ENCODE measurements at regions not wholly inside any gene's neighbourhood (a gene's known extent, or its start where the extent isn't known, plus 50 kb on each side); places are given as distances from the start of the nearest gene placed in this dataset.

DNA sequence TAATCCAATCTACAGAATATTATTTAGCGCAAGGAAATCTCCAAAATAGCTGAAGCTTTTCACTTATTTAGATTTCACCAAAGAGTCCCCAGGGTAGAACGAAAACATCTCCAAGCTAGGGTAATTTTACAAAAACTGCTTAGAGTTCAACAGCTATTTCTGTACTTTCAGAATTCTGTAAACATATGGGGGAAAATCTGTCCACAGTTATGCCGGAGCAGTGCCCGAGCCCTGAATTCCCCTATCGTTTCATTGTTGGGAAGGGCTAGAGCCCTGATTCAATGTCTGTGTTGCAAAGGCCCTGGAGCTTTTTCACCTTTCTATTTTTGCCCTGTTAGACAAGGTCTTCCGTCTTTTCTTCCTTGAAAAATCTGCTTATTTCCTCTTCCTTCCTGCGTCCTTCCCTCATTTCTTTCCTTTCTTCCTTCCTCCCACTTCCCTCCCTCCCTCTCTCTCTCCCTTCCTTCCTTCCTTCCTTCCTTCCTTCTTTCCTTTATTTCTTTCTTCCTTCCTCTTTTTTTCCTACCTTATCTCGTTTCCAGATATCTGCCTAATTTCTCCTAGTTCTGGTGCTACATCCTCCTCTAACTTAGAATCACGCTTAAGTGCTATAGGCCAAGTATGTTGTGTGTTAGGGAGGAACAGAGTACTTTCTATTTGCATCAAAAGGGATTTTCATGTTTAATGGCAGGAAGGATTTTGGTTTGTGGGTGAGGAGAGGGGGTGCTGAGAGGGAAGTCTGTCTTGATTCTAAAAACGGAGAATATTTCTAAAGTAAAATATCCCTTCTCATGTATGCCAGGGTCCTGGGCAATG is 122.5 kb upstream of the BMP2 start (continued):
- TF ChIP-seq TAF1 (IDR thresholded peaks at IDR 0.05; ENCODE audit: low read depth) (no peak), EZH2 (IDR thresholded peaks at IDR 0.05; ENCODE audit: borderline replicate concordance, insufficient read depth, low read length, poor library complexity, severe bottlenecking) (no peak)

- no peaks in the 10 kb centered on the region for H3K36me3 ChIP-seq (ENCODE audit: insufficient read depth, low read length)
- no peaks in the 10 kb centered on the region for H3K79me2 ChIP-seq (replicated peaks; ENCODE audit: insufficient read depth, low read length)
- TF ChIP-seq POLR2AphosphoS5 (IDR thresholded peaks at IDR 0.05) = no peak
- H3K27ac ChIP-seq (ENCODE audit: low read length) = no peak overlapping the region
- H2AFZ ChIP-seq (ENCODE audit: low read depth, low read length) = no peak overlapping the region
- no peaks in the 10 kb centered on the region for H3K9me2 ChIP-seq (ENCODE audit: insufficient read depth, low read length)
- no peak overlapping the region for H3K4me2 ChIP-seq (ENCODE audit: low read length)
- H4K20me1 ChIP-seq (ENCODE audit: insufficient read depth) = no peaks in the 10 kb centered on the region
- H3K9me3 ChIP-seq (ENCODE audit: low read length) = no peaks in the 10 kb centered on the region
- no peaks in the 10 kb centered on the region for H3K27me3 ChIP-seq (ENCODE audit: insufficient read depth, low read depth, low read length)
- no peak overlapping the region for H3K4me3 ChIP-seq (ENCODE audit: low read length)
- no peaks in the 10 kb centered on the region for H3F3A ChIP-seq (ENCODE audit: insufficient read depth, low read length, poor library complexity, severe bottlenecking)
- no peak overlapping the region for H3K9ac ChIP-seq (ENCODE audit: low read length)
Measured at GRCh38 chr20:6641012-6641411, 126.5 kb upstream of the BMP2 start.

- no peak overlapping the region for H3K27ac ChIP-seq (ENCODE audit: low read length)
- no peak overlapping the region for H3K4me2 ChIP-seq (ENCODE audit: low read length)
- H2AFZ ChIP-seq (ENCODE audit: low read depth, low read length) = no peak overlapping the region
Measured at GRCh38 chr20:6637160-6637579, 130.3 kb upstream of the BMP2 start.

More at GRCh38 chr20:6637160-6637579, 130.3 kb upstream of the BMP2 start:
- no peak overlapping the region for H3K9ac ChIP-seq (ENCODE audit: low read length)
- H3K79me2 ChIP-seq (replicated peaks; ENCODE audit: insufficient read depth, low read length) = no peaks in the 10 kb centered on the region
- no peaks in the 10 kb centered on the region for H3K27me3 ChIP-seq (ENCODE audit: insufficient read depth, low read depth, low read length)
- no peak for TF ChIP-seq SMC3 (conservative IDR thresholded peaks at IDR 0.05; ENCODE audit: poor library complexity)
- TF ChIP-seq EZH2 (IDR thresholded peaks at IDR 0.05; ENCODE audit: borderline replicate concordance, insufficient read depth, low read length, poor library complexity, severe bottlenecking) = no peak
- no peak for TF ChIP-seq POLR2AphosphoS5 (IDR thresholded peaks at IDR 0.05)
- no peak for TF ChIP-seq EP300 (conservative IDR thresholded peaks at IDR 0.05; ENCODE audit: poor library complexity, severe bottlenecking)
- TF ChIP-seq REST (IDR thresholded peaks at IDR 0.05; ENCODE audit: borderline replicate concordance) = no peak
- no peak for TF ChIP-seq TAF1 (IDR thresholded peaks at IDR 0.05; ENCODE audit: low read depth)
- no peak for TF ChIP-seq MXI1 (conservative IDR thresholded peaks at IDR 0.05; ENCODE audit: poor library complexity, severe bottlenecking)
- no peak for TF ChIP-seq RAD21 (conservative IDR thresholded peaks at IDR 0.05)
- no peak for TF ChIP-seq CTCF (IDR thresholded peaks at IDR 0.05; ENCODE audit: poor library complexity, severe bottlenecking)
- no peaks in the 10 kb centered on the region for H3K9me3 ChIP-seq (ENCODE audit: low read length)
- H3F3A ChIP-seq (ENCODE audit: insufficient read depth, low read length, poor library complexity, severe bottlenecking) = no peaks in the 10 kb centered on the region
- no peaks in the 10 kb centered on the region for H4K20me1 ChIP-seq (ENCODE audit: insufficient read depth)
- no peaks in the 10 kb centered on the region for H3K36me3 ChIP-seq (ENCODE audit: insufficient read depth, low read length)
- H3K9me2 ChIP-seq (ENCODE audit: insufficient read depth, low read length) = no peaks in the 10 kb centered on the region
- H3K4me3 ChIP-seq (ENCODE audit: low read length) = no peak overlapping the region
